ENCODE measurements at regions not wholly inside any gene's neighbourhood (a gene's known extent, or its start where the extent isn't known, plus 50 kb on each side); places are given as distances from the start of the nearest gene placed in this dataset.

GRCh38 chr4:13240066-13240465, 244.1 kb downstream of the RAB28 start:
- TF ChIP-seq YY1 (IDR thresholded peaks at IDR 0.05; ENCODE audit: insufficient read depth, insufficient read length) (no peak), ZNF274 (IDR thresholded peaks at IDR 0.05; ENCODE audit: low read depth, low read length) (no peak)

Data from NT2/D1 (cell line).